Esophagus squamous epithelium (tissue), 4 donors: ENCODE measurements at regions not wholly inside any gene's neighbourhood (a gene's known extent, or its start where the extent isn't known, plus 50 kb on each side); places are given as distances from the start of the nearest gene placed in this dataset.

Experiments
- POLR2A ChIP-seq, 4 donors: fragments of 450-650 bp; IDR thresholded peaks; one replicate each; pipeline ENCODE4 v1.6.1; 2017; ENCODE audit warnings: antibody characterized with exemption in 4 of 4, mild to moderate bottlenecking in 4 of 4, moderate library complexity in 3 of 4
- TF ChIP-seq, protein P1 (sequence below), 6 experiments: fragments of 450-650 bp in 4 of 6; fragments of 200-600 bp in 2 of 6; sonication (generic) in 2 of 6; IDR thresholded peaks; one replicate each; pipeline ENCODE4 v1.5.1; 2016 to 2019; ENCODE audit warnings: antibody characterized with exemption in 6 of 6, mild to moderate bottlenecking in 4 of 6, moderate library complexity in 4 of 6

GRCh38 chr11:92002568-92002967 is 222.1 kb upstream of the FAT3 start:
- TF ChIP-seq, protein P1, sequence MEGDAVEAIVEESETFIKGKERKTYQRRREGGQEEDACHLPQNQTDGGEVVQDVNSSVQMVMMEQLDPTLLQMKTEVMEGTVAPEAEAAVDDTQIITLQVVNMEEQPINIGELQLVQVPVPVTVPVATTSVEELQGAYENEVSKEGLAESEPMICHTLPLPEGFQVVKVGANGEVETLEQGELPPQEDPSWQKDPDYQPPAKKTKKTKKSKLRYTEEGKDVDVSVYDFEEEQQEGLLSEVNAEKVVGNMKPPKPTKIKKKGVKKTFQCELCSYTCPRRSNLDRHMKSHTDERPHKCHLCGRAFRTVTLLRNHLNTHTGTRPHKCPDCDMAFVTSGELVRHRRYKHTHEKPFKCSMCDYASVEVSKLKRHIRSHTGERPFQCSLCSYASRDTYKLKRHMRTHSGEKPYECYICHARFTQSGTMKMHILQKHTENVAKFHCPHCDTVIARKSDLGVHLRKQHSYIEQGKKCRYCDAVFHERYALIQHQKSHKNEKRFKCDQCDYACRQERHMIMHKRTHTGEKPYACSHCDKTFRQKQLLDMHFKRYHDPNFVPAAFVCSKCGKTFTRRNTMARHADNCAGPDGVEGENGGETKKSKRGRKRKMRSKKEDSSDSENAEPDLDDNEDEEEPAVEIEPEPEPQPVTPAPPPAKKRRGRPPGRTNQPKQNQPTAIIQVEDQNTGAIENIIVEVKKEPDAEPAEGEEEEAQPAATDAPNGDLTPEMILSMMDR (IDR thresholded peaks at IDR 0.05), result no peak
- no peak for TF ChIP-seq POLR2A (IDR thresholded peaks at IDR 0.05)
